T-helper 17 cell (primary cell): ENCODE measurements at regions not wholly inside any gene's neighbourhood (a gene's known extent, or its start where the extent isn't known, plus 50 kb on each side); places are given as distances from the start of the nearest gene placed in this dataset.
A peak's percentile ranks its signal among the peaks of the same experiment; 100 is the strongest.
"Not testable (repeated sequence)": the region's sequence is repeated elsewhere in the genome, so short reads cannot be mapped to it uniquely, and the experiment has no call there.

Experiments used
- ATAC-seq: fragments of 150-1000 bp; cut with Tn5 transposase; 2 replicates; pipeline ENCODE4 v1.10.0; 2021; ENCODE audit warnings: mild to moderate bottlenecking, moderate library complexity
- DNase-seq, 3 donors: peaks; one replicate each; pipeline versions ENCODE4 v3.0.0 to v3.0.0-alpha.2; 2020 to 2021
- H3K9me3 ChIP-seq: one replicate; pipeline ENCODE4 v1.7.0; 2013; ENCODE audit warnings: low read length, mild to moderate bottlenecking; ENCODE audit not compliant: control insufficient read depth, poor library complexity, severe bottlenecking
- H3K27ac Mint-ChIP-seq: one replicate; pipeline ENCODE4 v1.8.0; 2022; ENCODE audit warnings: mild to moderate bottlenecking, moderate library complexity, mixed read lengths
- H3K27me3 Mint-ChIP-seq: one replicate; pipeline ENCODE4 v1.8.0; 2022; ENCODE audit warnings: mixed read lengths
- H3K36me3 Mint-ChIP-seq: one replicate; pipeline ENCODE4 v1.8.0; 2022; ENCODE audit warnings: low read depth, mixed read lengths
- H3K4me1 Mint-ChIP-seq: one replicate; pipeline ENCODE4 v1.8.0; 2022; ENCODE audit warnings: mild to moderate bottlenecking, mixed read lengths
- H3K4me3 Mint-ChIP-seq: one replicate; pipeline ENCODE4 v1.8.0; 2022; ENCODE audit warnings: mild to moderate bottlenecking, moderate library complexity, mixed read lengths

GRCh38 chr2:10193851-10194820 is 71.6 kb downstream of the RRM2 start:
- Mint-ChIP-seq H3K4me1 (peaks cover 2% of the 10 kb centered on the region), H3K27ac (peak overlapping the region; percentile 19), H3K4me3 (no peak overlapping the region), H3K36me3 (no peaks in the 10 kb centered on the region), H3K27me3 (no peaks in the 10 kb centered on the region)
- ATAC-seq (no peak), DNase-seq (no peak)
- H3K9me3 ChIP-seq = no peaks in the 10 kb centered on the region

GRCh38 chr2:10195278-10196109 is 73.0 kb downstream of the RRM2 start:
- Mint-ChIP-seq H3K4me1 (peaks cover 2% of the 10 kb centered on the region), H3K27ac (peak overlapping the region; percentile 19), H3K36me3 (no peaks in the 10 kb centered on the region), H3K4me3 (no peak overlapping the region), H3K27me3 (no peaks in the 10 kb centered on the region)
- H3K9me3 ChIP-seq = no peaks in the 10 kb centered on the region
- ATAC-seq = no peak
- no peak for DNase-seq

- no peaks in the 10 kb centered on the region for H3K27me3 Mint-ChIP-seq
- peaks cover 2% of the 10 kb centered on the region for H3K4me1 Mint-ChIP-seq
- no peak overlapping the region for H3K27ac Mint-ChIP-seq
- H3K4me3 Mint-ChIP-seq = no peak overlapping the region
- no peaks in the 10 kb centered on the region for H3K9me3 ChIP-seq
- ATAC-seq (no peak), DNase-seq (no peak)
- H3K36me3 Mint-ChIP-seq = no peaks in the 10 kb centered on the region
These were observed 73.8 kb downstream of the RRM2 start for GRCh38 chr2:10196110-10196892.

- Mint-ChIP-seq H3K4me3 (no peak overlapping the region), H3K27me3 (no peaks in the 10 kb centered on the region), H3K36me3 (no peaks in the 10 kb centered on the region), H3K4me1 (peaks cover 2% of the 10 kb centered on the region), H3K27ac (no peak overlapping the region)
- no peak for DNase-seq
- no peak for ATAC-seq
- H3K9me3 ChIP-seq = no peaks in the 10 kb centered on the region
These were observed 74.6 kb downstream of the RRM2 start for GRCh38 chr2:10196948-10197696.

- Mint-ChIP-seq H3K4me3 (no peak overlapping the region), H3K27me3 (no peaks in the 10 kb centered on the region), H3K36me3 (no peaks in the 10 kb centered on the region), H3K27ac (no peak overlapping the region), H3K4me1 (peaks cover 2% of the 10 kb centered on the region)
- DNase-seq (no peak), ATAC-seq (no peak)
- no peaks in the 10 kb centered on the region for H3K9me3 ChIP-seq
These were observed 75.1 kb downstream of the RRM2 start for GRCh38 chr2:10197697-10198076.

- H3K9me3 ChIP-seq, ATAC-seq, DNase-seq, H3K27me3 Mint-ChIP-seq, H3K4me3 Mint-ChIP-seq, H3K4me1 Mint-ChIP-seq, H3K36me3 Mint-ChIP-seq, H3K27ac Mint-ChIP-seq: not testable (repeated sequence)
These were observed 75.9 kb downstream of the RRM2 start for GRCh38 chr2:10198482-10198881.

GRCh38 chr2:10201201-10201600 is 78.7 kb downstream of the RRM2 start:
- Mint-ChIP-seq H3K27me3 (no peaks in the 10 kb centered on the region), H3K4me3 (no peak overlapping the region)

GRCh38 chr2:10202131-10202665 is 79.7 kb downstream of the RRM2 start:
- Mint-ChIP-seq H3K4me3 (no peak overlapping the region), H3K27me3 (no peaks in the 10 kb centered on the region), H3K4me1 (peaks cover 2% of the 10 kb centered on the region), H3K36me3 (no peaks in the 10 kb centered on the region), H3K27ac (no peak overlapping the region)
- no peaks in the 10 kb centered on the region for H3K9me3 ChIP-seq
- DNase-seq (no peak), ATAC-seq (no peak)

More at GRCh38 chr2:10201201-10201600, 78.7 kb downstream of the RRM2 start:
- Mint-ChIP-seq H3K4me1 (peaks cover 2% of the 10 kb centered on the region), H3K27ac (peak overlapping the region; percentile 54), H3K36me3 (no peaks in the 10 kb centered on the region)
- H3K9me3 ChIP-seq = no peaks in the 10 kb centered on the region
- DNase-seq = no peak
- ATAC-seq = no peak

- DNase-seq (no peak), ATAC-seq (no peak)
These were observed 82.0 kb downstream of the RRM2 start for GRCh38 chr2:10204326-10205161.

GRCh38 chr2:10205162-10205475 is 82.6 kb downstream of the RRM2 start:
- Mint-ChIP-seq H3K36me3 (no peaks in the 10 kb centered on the region), H3K27ac (peak overlapping the region; percentile 32), H3K27me3 (no peaks in the 10 kb centered on the region), H3K4me1 (peaks cover 2% of the 10 kb centered on the region), H3K4me3 (no peak overlapping the region)
- no peaks in the 10 kb centered on the region for H3K9me3 ChIP-seq
- ATAC-seq = no peak
- no peak for DNase-seq

More at GRCh38 chr2:10204326-10205161, 82.0 kb downstream of the RRM2 start:
- Mint-ChIP-seq H3K27me3 (no peaks in the 10 kb centered on the region), H3K27ac (no peak overlapping the region), H3K4me3 (no peak overlapping the region), H3K4me1 (peaks cover 2% of the 10 kb centered on the region), H3K36me3 (no peaks in the 10 kb centered on the region)
- H3K9me3 ChIP-seq = no peaks in the 10 kb centered on the region

- Mint-ChIP-seq H3K27me3 (no peaks in the 10 kb centered on the region), H3K27ac (no peak overlapping the region), H3K4me1 (peaks cover 2% of the 10 kb centered on the region), H3K4me3 (no peak overlapping the region), H3K36me3 (no peaks in the 10 kb centered on the region)
- ATAC-seq (no peak), DNase-seq (no peak)
- no peaks in the 10 kb centered on the region for H3K9me3 ChIP-seq
These were observed 86.2 kb downstream of the RRM2 start for GRCh38 chr2:10208736-10209135.
